ENCODE measurements at regions not wholly inside any gene's neighbourhood (a gene's known extent, or its start where the extent isn't known, plus 50 kb on each side); places are given as distances from the start of the nearest gene placed in this dataset.
"Not testable (repeated sequence)": the region's sequence is repeated elsewhere in the genome, so short reads cannot be mapped to it uniquely, and the experiment has no call there.

DNA sequence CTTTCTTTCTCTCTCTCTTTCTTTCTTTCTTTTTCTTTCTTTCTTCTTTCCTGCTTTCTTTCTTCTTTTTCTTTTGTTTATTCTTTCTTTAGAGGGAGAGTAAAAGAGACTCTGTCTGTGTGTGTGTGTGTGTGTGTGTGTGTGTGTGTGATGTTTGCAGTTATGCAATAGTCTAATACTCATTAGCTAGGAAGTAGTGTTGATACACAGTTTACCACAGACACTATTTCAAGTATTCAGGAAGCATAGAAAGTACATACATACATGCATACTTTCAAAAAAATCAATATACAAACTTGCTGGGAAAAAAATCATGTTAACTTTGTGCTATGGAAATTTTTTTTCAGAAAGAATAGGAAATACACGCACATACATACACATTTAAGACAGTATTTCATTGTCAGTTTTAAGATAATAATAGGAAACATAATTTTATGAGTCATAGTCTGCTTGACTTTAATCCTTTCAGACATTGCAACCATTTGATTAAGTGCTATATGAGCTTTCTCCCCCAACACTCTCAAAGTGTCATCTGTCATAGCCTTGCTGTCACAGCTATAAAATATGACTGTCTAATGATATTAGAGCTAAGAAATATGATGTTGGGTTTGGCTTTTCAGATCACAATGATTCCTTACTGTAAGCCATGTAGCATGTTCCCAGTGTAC is 74.9 kb upstream of the EPHA3 start:
- H3K36me3 ChIP-seq (replicated peaks in 1 of 2; ENCODE audit: control insufficient read depth in 1 of 2, insufficient read depth in 2 of 2, low read length in 1 of 2), result no peaks in the 10 kb centered on the region
- H3K9ac ChIP-seq, result no peak overlapping the region
- no peaks in the 10 kb centered on the region for H3K9me2 ChIP-seq
- ChIA-PET POLR2A (no interaction called here), CTCF (no interaction called here)
- WGBS (ENCODE audit: low lambda C conversion rate), result 0% methylated on average over 1 of the region's 1 CpG
- H3F3A ChIP-seq (replicated peaks; ENCODE audit: insufficient read depth), result peaks cover 3% of the 10 kb centered on the region
- no peak for DNase-seq
- H3K4me3 ChIP-seq (ENCODE audit: low read depth in 2 of 2, low read length in 1 of 2), result no peak overlapping the region
- TF ChIP-seq FOXJ3 (CRISPR knock-in tag; IDR thresholded peaks at IDR 0.05) (no peak), RAD21 (IDR thresholded peaks at IDR 0.05; ENCODE audit: low read length) (no peak)
- H2AFZ ChIP-seq (ENCODE audit: low read depth), result no peak overlapping the region
- no peak overlapping the region for H3K4me2 ChIP-seq
- H3K9me3 ChIP-seq, result no peaks in the 10 kb centered on the region
- H3K27me3 ChIP-seq (ENCODE audit: insufficient read depth), result no peaks in the 10 kb centered on the region
- H4K20me1 ChIP-seq (ENCODE audit: insufficient read depth), result no peaks in the 10 kb centered on the region
- H3K27ac ChIP-seq (ENCODE audit: low read depth in 2 of 2, low read length in 1 of 2), result no peak overlapping the region
- no peaks in the 10 kb centered on the region for H3K79me2 ChIP-seq (ENCODE audit: insufficient read depth)
- H3K4me1 ChIP-seq (ENCODE audit: control insufficient read depth in 1 of 2, insufficient read depth in 2 of 2, low read depth in 1 of 2, low read length in 1 of 2), result no peaks in the 10 kb centered on the region

DNA sequence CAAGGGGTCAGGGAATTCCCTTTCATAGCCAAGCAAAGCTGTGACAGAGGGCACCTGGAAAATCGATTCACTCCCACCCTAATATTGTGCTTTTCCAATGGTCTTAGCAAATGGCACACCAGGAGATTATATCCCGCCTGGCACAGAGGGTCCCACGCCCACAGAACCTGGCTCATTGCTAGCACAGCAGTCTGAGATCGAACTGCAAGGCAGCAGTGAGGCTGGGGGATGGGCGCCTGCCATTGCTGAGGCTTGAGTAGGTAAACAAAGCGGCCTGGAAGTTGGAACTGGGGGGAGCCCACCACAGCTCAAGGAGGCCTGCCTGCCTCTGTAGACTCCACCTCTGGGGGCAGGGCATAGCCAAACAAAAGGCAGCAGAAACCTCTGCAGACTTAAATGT is 72.7 kb upstream of the EPHA3 start:
- H4K20me1 ChIP-seq (ENCODE audit: insufficient read depth); H3K27me3 ChIP-seq (ENCODE audit: insufficient read depth); H3K27ac ChIP-seq (ENCODE audit: low read depth in 2 of 2, low read length in 1 of 2); H3K4me2 ChIP-seq; H3K9me2 ChIP-seq; DNase-seq; H3K9me3 ChIP-seq; H3K4me3 ChIP-seq (ENCODE audit: low read depth in 2 of 2, low read length in 1 of 2); H3K36me3 ChIP-seq (replicated peaks in 1 of 2; ENCODE audit: control insufficient read depth in 1 of 2, insufficient read depth in 2 of 2, low read length in 1 of 2); CTCF ChIA-PET; H3F3A ChIP-seq (replicated peaks; ENCODE audit: insufficient read depth); H3K9ac ChIP-seq; H3K4me1 ChIP-seq (ENCODE audit: control insufficient read depth in 1 of 2, insufficient read depth in 2 of 2, low read depth in 1 of 2, low read length in 1 of 2); POLR2A ChIA-PET; H3K79me2 ChIP-seq (ENCODE audit: insufficient read depth); H2AFZ ChIP-seq (ENCODE audit: low read depth): not testable (repeated sequence)
- WGBS (ENCODE audit: low lambda C conversion rate), result 0% methylated on average over 4 of the region's 6 CpGs

DNA sequence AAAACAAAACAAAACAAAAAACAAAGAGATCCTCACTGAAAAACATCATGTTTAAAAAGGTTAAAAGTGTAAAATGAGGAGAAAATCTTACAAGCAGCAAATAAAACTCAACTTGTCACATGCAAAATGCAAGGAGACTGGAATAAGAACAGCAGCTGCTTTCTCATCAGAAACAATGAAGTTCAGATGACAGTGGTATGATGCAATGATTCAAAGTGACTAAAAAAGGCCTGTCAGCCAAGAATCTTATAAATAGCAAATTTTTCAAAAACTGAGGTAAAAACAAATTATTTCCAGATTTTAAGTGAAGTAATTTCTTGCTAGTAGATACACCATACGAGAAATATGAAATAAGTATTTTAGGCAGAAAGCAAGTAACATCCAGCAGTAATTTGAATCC is 68.6 kb upstream of the EPHA3 start:
- no peaks in the 10 kb centered on the region for H3K4me1 ChIP-seq (ENCODE audit: control insufficient read depth in 1 of 2, insufficient read depth in 2 of 2, low read depth in 1 of 2, low read length in 1 of 2)
- H3K27me3 ChIP-seq (ENCODE audit: insufficient read depth), result no peaks in the 10 kb centered on the region
- H3K9me3 ChIP-seq, result no peaks in the 10 kb centered on the region
- POLR2A ChIA-PET, result no interaction called here
- H3K4me2 ChIP-seq, result no peak overlapping the region
- no peaks in the 10 kb centered on the region for H3F3A ChIP-seq (replicated peaks; ENCODE audit: insufficient read depth)
- H3K4me3 ChIP-seq (ENCODE audit: low read depth in 2 of 2, low read length in 1 of 2), result no peak overlapping the region
- H3K27ac ChIP-seq (ENCODE audit: low read depth in 2 of 2, low read length in 1 of 2), result no peak overlapping the region
- no peaks in the 10 kb centered on the region for H3K36me3 ChIP-seq (replicated peaks in 1 of 2; ENCODE audit: control insufficient read depth in 1 of 2, insufficient read depth in 2 of 2, low read length in 1 of 2)
- H3K9me2 ChIP-seq, result no peaks in the 10 kb centered on the region
- H3K79me2 ChIP-seq (ENCODE audit: insufficient read depth), result no peaks in the 10 kb centered on the region
- no peak for DNase-seq
- 0% methylated on average over 1 of the region's 1 CpG for WGBS (ENCODE audit: low lambda C conversion rate)
- CTCF ChIA-PET, result no interaction called here
- H2AFZ ChIP-seq (ENCODE audit: low read depth), result no peak overlapping the region
- H3K9ac ChIP-seq, result no peak overlapping the region
- no peaks in the 10 kb centered on the region for H4K20me1 ChIP-seq (ENCODE audit: insufficient read depth)
- TF ChIP-seq MXI1 (IDR thresholded peaks at IDR 0.05; ENCODE audit: low read depth, low read length) (no peak), RAD21 (IDR thresholded peaks at IDR 0.05; ENCODE audit: low read length) (no peak), POLR2AphosphoS5 (IDR thresholded peaks at IDR 0.05; ENCODE audit: low read depth, low read length) (no peak), TCF12 (IDR thresholded peaks at IDR 0.05) (no peak), GABPA (IDR thresholded peaks at IDR 0.05; ENCODE audit: low read depth) (no peak), RXRA (IDR thresholded peaks at IDR 0.05; ENCODE audit: borderline replicate concordance, low read depth) (no peak), GATA2 (CRISPR knock-in tag; IDR thresholded peaks at IDR 0.05) (no peak), TAF1 (IDR thresholded peaks at IDR 0.05; ENCODE audit: borderline replicate concordance, low read depth, low read length) (no peak), RCOR1 (IDR thresholded peaks at IDR 0.05; ENCODE audit: low read length) (no peak), EZH2phosphoT487 (IDR thresholded peaks at IDR 0.05; ENCODE audit: borderline replicate concordance, low read depth) (no peak), YY1 (IDR thresholded peaks at IDR 0.05; ENCODE audit: low read depth) (no peak), JUND (IDR thresholded peaks at IDR 0.05) (no peak), FOXM1 (IDR thresholded peaks at IDR 0.05; ENCODE audit: low read depth) (no peak), EP300 (IDR thresholded peaks at IDR 0.05; ENCODE audit: borderline replicate concordance in 1 of 2, low read depth in 1 of 2, low read length in 1 of 2) (no peak)
- TF ChIP-seq, protein P1, sequence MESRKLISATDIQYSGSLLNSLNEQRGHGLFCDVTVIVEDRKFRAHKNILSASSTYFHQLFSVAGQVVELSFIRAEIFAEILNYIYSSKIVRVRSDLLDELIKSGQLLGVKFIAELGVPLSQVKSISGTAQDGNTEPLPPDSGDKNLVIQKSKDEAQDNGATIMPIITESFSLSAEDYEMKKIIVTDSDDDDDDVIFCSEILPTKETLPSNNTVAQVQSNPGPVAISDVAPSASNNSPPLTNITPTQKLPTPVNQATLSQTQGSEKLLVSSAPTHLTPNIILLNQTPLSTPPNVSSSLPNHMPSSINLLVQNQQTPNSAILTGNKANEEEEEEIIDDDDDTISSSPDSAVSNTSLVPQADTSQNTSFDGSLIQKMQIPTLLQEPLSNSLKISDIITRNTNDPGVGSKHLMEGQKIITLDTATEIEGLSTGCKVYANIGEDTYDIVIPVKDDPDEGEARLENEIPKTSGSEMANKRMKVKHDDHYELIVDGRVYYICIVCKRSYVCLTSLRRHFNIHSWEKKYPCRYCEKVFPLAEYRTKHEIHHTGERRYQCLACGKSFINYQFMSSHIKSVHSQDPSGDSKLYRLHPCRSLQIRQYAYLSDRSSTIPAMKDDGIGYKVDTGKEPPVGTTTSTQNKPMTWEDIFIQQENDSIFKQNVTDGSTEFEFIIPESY (IDR thresholded peaks at IDR 0.05; ENCODE audit: borderline replicate concordance, low read depth), result no peak
- TF ChIP-seq, protein P2, sequence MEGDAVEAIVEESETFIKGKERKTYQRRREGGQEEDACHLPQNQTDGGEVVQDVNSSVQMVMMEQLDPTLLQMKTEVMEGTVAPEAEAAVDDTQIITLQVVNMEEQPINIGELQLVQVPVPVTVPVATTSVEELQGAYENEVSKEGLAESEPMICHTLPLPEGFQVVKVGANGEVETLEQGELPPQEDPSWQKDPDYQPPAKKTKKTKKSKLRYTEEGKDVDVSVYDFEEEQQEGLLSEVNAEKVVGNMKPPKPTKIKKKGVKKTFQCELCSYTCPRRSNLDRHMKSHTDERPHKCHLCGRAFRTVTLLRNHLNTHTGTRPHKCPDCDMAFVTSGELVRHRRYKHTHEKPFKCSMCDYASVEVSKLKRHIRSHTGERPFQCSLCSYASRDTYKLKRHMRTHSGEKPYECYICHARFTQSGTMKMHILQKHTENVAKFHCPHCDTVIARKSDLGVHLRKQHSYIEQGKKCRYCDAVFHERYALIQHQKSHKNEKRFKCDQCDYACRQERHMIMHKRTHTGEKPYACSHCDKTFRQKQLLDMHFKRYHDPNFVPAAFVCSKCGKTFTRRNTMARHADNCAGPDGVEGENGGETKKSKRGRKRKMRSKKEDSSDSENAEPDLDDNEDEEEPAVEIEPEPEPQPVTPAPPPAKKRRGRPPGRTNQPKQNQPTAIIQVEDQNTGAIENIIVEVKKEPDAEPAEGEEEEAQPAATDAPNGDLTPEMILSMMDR (IDR thresholded peaks at IDR 0.05), result no peak
- TF ChIP-seq, protein P3, sequence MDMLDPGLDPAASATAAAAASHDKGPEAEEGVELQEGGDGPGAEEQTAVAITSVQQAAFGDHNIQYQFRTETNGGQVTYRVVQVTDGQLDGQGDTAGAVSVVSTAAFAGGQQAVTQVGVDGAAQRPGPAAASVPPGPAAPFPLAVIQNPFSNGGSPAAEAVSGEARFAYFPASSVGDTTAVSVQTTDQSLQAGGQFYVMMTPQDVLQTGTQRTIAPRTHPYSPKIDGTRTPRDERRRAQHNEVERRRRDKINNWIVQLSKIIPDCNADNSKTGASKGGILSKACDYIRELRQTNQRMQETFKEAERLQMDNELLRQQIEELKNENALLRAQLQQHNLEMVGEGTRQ (IDR thresholded peaks at IDR 0.05; ENCODE audit: borderline replicate concordance, low read depth, low read length), result no peak
